Vagina (tissue), 2 donors: ENCODE measurements at regions not wholly inside any gene's neighbourhood (a gene's known extent, or its start where the extent isn't known, plus 50 kb on each side); places are given as distances from the start of the nearest gene placed in this dataset.

Experiments used
- DNase-seq, 2 donors: peaks; one replicate each; pipeline ENCODE4 v3.0.0-alpha.2; 2017; ENCODE audit errors: extremely low spot score in 2 of 2
- H3K27ac ChIP-seq: fragments of 200-600 bp; sonication (generic); one replicate; pipeline ENCODE4 v1.5.1; 2019
- H3K27me3 ChIP-seq: fragments of 200-600 bp; sonication (generic); one replicate; pipeline ENCODE4 v1.5.1; 2019
- H3K36me3 ChIP-seq, 2 donors: fragments of 200-600 bp; sonication (generic); one replicate each; pipeline ENCODE4 v1.5.1; 2017 to 2019
- H3K4me1 ChIP-seq: fragments of 200-600 bp; sonication (generic); one replicate; pipeline ENCODE4 v1.5.1; 2019
- H3K4me3 ChIP-seq, 2 donors: fragments of 200-600 bp; sonication (generic); 1 replicate in 1 of 2; 2 replicates in 1 of 2; pipeline ENCODE4 v1.5.1; 2016 to 2019
- H3K9me3 ChIP-seq: fragments of 200-600 bp; sonication (generic); one replicate; pipeline ENCODE4 v1.5.1; 2019
- CTCF ChIP-seq, 3 experiments: fragments of 450-650 bp in 2 of 3; fragments of 200-600 bp in 1 of 3; sonication (generic) in 1 of 3; IDR thresholded peaks; one replicate each; pipeline ENCODE4 v1.5.1; 2017 to 2019; ENCODE audit warnings: antibody characterized with exemption in 3 of 3, mild to moderate bottlenecking in 2 of 3, moderate library complexity in 2 of 3
- POLR2A ChIP-seq, 2 donors: fragments of 450-650 bp; IDR thresholded peaks; one replicate each; pipeline ENCODE4 v1.6.1; 2017; ENCODE audit warnings: antibody characterized with exemption in 2 of 2, mild to moderate bottlenecking in 2 of 2, moderate library complexity in 2 of 2
- POLR2AphosphoS5 ChIP-seq, 2 donors: sonication (generic); formaldehyde crosslinking; IDR thresholded peaks; one replicate each; pipeline ENCODE4 v1.9.0; 2017; ENCODE audit warnings: antibody characterized with exemption in 2 of 2, mild to moderate bottlenecking in 2 of 2, low read depth in 1 of 2; ENCODE audit not compliant: insufficient read depth in 1 of 2
- intact Hi-C: fragments of 100-400 bp; cut with DNase I; formaldehyde crosslinking; loops from one replicate; pipeline ENCODE4 v1.15.1; 2023

GRCh38 chr2:9103663-9104277 lies 100.3 kb upstream of the MBOAT2 start:
- Histone ChIP-seq H3K4me1 (peaks cover 7% of the 10 kb centered on the region), H3K27me3 (no peaks in the 10 kb centered on the region), H3K9me3 (no peaks in the 10 kb centered on the region), H3K27ac (peak overlapping the region; percentile 61), H3K4me3 (no peak overlapping the region), H3K36me3 (no peaks in the 10 kb centered on the region)
- no peak for DNase-seq
- TF ChIP-seq POLR2AphosphoS5 (IDR thresholded peaks at IDR 0.05; ENCODE audit: insufficient read depth in 1 of 2, low read depth in 1 of 2): no peak
- no peak for TF ChIP-seq CTCF (IDR thresholded peaks at IDR 0.05)
- intact Hi-C loops: no loop called here

DNA sequence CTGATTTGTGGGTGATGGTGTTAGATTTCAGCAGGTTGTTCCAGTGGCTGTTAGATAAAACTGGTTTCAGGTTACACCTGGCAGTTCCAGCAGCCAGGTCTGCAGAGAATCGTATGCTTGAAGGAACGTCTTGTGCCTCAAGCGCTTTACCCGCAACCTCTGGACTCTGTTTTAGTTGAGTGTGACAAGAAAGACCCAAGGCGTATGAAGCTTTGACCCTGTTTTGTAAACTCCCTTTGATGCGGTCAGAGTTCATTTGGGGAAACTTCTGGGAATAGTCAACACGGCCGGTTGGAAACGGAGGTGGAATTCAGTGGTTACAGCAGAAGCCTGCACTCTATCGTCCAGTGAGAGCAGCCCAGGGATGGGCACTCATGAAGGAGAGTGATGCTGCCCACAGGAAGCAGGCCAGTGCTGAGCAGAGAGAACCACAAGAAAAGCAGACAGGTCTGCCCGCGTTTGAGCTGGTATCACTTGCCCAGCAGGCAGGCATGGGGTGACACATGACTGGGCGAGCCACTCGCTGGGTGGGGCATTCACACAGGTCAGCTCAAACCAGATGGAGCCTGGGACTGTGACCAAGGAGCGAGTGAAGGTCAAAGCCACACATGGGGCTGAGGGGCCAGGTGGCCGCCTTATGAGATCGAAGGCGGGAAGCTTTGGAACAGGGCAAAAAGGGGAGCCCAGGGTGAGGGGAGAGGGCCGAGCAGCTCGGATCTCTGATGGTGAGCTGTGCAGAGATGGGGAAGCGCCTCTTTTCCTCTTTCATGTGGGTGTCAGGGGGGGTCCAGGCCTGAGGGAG lies 99.6 kb upstream of the MBOAT2 start:
- no peaks in the 10 kb centered on the region for H3K36me3 ChIP-seq
- TF ChIP-seq POLR2A (IDR thresholded peaks at IDR 0.05) (no peak), CTCF (IDR thresholded peaks at IDR 0.05) (no peak), POLR2AphosphoS5 (IDR thresholded peaks at IDR 0.05; ENCODE audit: insufficient read depth in 1 of 2, low read depth in 1 of 2) (peak in 1 of 2 donors; percentile 28)
- peak overlapping the region; percentile 61 for H3K27ac ChIP-seq
- intact Hi-C loops: no loop called here
- DNase-seq: no peak
- no peaks in the 10 kb centered on the region for H3K9me3 ChIP-seq
- no peaks in the 10 kb centered on the region for H3K27me3 ChIP-seq
- H3K4me1 ChIP-seq: peaks cover 7% of the 10 kb centered on the region
- H3K4me3 ChIP-seq: no peak overlapping the region

DNA sequence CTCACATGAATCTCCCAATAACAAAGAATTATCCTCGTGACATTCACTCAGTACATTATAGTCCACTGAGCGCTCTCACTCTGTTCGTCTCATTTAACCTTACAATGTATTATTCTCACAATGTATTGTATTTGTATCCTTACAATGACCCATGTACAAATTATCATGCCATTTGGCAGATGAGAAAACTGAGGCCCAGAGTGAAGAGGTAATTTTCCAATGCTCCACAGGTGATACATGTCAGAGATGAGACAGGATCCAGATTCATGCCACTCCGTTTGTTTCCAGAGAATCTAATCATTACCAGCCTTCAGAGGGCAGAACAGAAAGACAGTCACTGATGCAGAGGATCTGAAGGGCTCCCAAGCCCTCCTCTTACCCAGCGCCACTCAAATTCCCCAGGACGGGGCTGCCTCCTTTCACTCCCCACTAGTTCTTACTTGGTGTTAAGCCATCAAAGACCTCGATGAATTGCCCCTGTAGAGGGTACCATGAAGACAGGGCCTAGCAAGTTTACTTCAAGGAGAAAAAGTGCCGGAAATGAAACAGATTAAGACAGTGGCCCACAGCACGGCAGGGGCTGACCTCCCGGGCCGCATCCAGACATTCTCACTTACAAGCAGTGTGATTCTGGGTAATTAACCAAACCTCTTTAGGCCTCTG lies 98.4 kb upstream of the MBOAT2 start:
- TF ChIP-seq POLR2A (IDR thresholded peaks at IDR 0.05) (no peak), CTCF (IDR thresholded peaks at IDR 0.05) (no peak), POLR2AphosphoS5 (IDR thresholded peaks at IDR 0.05; ENCODE audit: insufficient read depth in 1 of 2, low read depth in 1 of 2) (no peak)
- no peak overlapping the region for H3K27ac ChIP-seq
- H3K4me1 ChIP-seq: no peaks in the 10 kb centered on the region
- intact Hi-C loops: no loop called here
- H3K36me3 ChIP-seq: no peaks in the 10 kb centered on the region
- no peaks in the 10 kb centered on the region for H3K27me3 ChIP-seq
- no peaks in the 10 kb centered on the region for H3K9me3 ChIP-seq
- no peak for DNase-seq
- no peak overlapping the region for H3K4me3 ChIP-seq

DNA sequence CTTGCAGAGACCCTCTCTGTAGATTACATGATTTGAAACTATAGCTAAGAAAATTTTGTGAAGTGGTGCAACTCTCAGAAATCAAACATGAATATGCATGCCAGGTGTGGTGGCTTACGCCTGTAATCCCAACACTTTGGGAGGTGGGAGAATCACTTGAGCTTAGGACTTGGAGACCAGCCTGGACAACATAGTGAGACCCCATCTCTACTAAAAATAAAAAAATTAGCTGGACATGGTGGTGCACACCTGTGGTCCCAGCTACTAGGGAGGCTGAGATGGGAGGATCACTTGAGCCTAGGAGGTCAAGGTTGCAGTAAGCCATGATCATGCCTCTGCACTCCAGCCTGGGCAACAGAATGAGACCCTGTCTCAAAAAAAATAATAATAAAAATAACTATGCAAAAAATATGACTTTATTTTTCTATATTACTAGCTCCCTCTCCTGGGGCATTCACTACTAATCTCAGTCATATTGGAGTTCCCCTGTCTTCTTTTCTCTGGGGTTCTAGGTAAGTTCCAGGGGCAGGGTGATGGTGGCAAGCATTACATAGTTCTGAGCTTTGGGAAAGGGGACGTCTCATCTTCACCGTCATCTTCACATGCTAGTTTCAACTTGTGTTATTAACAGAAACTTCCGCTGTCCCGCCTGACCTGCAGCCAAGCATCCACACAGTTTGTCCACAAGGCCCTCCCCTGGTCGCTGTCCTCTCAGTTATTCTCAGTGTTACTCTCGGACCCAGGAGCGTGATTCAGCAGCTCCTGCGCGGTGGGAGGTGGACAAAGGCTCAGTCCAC lies 96.8 kb upstream of the MBOAT2 start:
- TF ChIP-seq POLR2A (IDR thresholded peaks at IDR 0.05): no peak
- no peak for TF ChIP-seq POLR2AphosphoS5 (IDR thresholded peaks at IDR 0.05; ENCODE audit: insufficient read depth in 1 of 2, low read depth in 1 of 2)
- no peak for TF ChIP-seq CTCF (IDR thresholded peaks at IDR 0.05)
- no peaks in the 10 kb centered on the region for H3K27me3 ChIP-seq
- H3K4me1 ChIP-seq: peaks cover 9% of the 10 kb centered on the region
- DNase-seq: no peak
- no peaks in the 10 kb centered on the region for H3K36me3 ChIP-seq
- H3K9me3 ChIP-seq: no peaks in the 10 kb centered on the region
- intact Hi-C loops: no loop called here
- no peak overlapping the region for H3K27ac ChIP-seq
- no peak overlapping the region for H3K4me3 ChIP-seq
